Epithelial cell of esophagus (primary cell): ENCODE measurements at regions not wholly inside any gene's neighbourhood (a gene's known extent, or its start where the extent isn't known, plus 50 kb on each side); places are given as distances from the start of the nearest gene placed in this dataset.

Experiments used
- DNase-seq: peaks from one replicate; pipeline ENCODE4 v3.0.0; 2010; ENCODE audit warnings: low read depth
- H3K4me3 ChIP-seq: 2 replicates; pipeline ENCODE4 v1.5.1; 2011; ENCODE audit warnings: mild to moderate bottlenecking, low read length, control low read depth
- TF ChIP-seq, protein P1 (sequence below): IDR thresholded peaks from 2 replicates; pipeline ENCODE4 v1.5.1; 2011; ENCODE audit warnings: low read depth, mild to moderate bottlenecking, low read length, control low read depth, inconsistent platforms; ENCODE audit not compliant: insufficient read depth; ENCODE audit errors: missing control alignments

DNA sequence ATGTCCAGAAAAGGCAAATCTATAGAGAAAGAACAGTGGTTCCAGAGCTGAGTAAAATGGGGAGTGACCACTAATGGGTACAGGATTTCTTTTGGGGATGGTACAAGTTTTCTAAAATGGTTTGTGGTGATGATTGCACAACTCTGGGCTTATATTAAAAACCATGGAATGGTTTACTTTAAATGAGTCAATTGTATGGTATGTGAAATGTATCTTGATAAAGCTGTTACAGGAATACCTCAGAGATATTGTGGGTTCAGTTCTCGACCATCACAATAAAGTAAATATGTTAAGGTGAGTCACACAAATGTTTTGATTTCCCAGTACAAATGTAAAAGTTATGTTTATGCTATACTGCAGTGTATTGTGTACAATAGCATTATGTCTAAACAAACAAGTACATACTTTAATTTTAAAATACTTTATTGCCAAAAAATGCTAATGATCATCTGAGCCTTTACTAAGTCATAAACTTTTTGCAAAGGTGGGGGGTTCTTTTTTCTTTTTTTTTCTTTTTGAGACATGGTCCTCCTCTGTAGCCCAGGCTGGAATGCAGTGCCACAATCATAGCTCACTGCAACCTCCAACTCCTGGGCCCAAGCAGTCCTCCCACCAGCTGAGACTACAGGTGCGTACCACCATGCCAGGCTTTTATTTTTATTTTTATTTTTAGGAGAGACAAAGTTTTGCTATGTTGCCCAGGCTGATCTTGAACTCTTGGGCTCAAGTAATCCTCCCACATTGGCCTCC, 65.9 kb downstream of the SHOC1 start:
- DNase-seq: peak; percentile 92
- H3K4me3 ChIP-seq: no peak overlapping the region
- TF ChIP-seq, protein P1, sequence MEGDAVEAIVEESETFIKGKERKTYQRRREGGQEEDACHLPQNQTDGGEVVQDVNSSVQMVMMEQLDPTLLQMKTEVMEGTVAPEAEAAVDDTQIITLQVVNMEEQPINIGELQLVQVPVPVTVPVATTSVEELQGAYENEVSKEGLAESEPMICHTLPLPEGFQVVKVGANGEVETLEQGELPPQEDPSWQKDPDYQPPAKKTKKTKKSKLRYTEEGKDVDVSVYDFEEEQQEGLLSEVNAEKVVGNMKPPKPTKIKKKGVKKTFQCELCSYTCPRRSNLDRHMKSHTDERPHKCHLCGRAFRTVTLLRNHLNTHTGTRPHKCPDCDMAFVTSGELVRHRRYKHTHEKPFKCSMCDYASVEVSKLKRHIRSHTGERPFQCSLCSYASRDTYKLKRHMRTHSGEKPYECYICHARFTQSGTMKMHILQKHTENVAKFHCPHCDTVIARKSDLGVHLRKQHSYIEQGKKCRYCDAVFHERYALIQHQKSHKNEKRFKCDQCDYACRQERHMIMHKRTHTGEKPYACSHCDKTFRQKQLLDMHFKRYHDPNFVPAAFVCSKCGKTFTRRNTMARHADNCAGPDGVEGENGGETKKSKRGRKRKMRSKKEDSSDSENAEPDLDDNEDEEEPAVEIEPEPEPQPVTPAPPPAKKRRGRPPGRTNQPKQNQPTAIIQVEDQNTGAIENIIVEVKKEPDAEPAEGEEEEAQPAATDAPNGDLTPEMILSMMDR: no peak

DNA sequence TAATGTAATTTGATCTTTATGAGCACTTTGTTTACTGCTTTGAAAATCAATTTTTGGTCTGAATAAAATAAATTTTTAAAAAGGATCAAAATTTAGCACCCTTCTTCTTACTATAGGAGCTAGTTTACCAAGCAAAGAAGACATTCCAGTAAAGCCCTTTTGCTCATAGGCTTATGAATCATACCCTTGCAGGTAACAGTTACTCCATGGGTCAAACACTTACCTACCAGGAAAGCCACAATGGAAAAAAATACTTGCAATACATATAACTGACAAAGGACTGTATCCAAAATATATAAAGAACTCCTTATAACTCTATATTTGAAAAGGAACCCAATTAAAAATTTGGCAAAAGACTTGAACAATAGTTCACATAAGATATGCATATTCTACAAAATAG, 66.6 kb downstream of the SHOC1 start:
- TF ChIP-seq, protein P1: no peak
- DNase-seq: peak; percentile 81
- no peak overlapping the region for H3K4me3 ChIP-seq

DNA sequence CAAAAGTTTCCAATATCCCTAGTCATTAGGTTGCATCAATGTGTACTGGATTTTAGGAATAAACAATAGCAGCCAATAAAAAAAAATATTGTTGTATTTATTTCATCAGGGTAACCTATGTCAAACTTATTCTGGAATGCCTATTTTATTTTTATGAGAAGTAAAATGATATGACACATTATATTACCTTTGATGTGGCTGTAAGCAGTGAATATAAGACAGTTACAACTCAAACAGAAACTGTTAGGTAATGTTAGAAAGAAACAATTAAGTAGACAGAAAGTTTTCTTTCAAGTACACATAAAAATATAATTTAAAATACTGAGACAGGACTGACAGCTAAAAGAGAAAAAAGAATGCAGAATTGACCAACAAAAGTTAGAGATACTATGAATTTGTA, 65.5 kb downstream of the GNG10 start:
- no peak overlapping the region for H3K4me3 ChIP-seq
- TF ChIP-seq, protein P1: no peak
- no peak for DNase-seq

DNA sequence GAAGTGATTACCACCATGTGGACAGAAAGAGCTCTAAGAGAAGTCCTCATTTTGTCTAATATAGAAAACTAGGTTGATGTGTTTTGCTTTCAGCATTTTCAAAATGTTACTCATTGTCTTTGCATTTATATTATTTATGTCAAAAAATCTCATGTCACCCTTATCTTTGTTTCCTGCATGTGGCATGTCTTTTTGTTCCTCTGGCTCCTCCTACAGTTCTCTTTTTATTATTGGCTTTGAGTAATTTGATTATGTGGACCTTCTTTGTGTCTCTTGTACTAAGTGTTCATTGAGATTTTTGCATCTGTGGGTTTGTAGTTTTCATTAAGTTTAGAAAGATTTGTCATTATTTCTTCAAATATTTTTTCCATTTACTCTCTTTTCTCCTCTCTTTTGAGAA, 58.8 kb downstream of the GNG10 start:
- TF ChIP-seq, protein P1: no peak
- no peak overlapping the region for H3K4me3 ChIP-seq
- no peak for DNase-seq
